ENCODE measurements at regions not wholly inside any gene's neighbourhood (a gene's known extent, or its start where the extent isn't known, plus 50 kb on each side); places are given as distances from the start of the nearest gene placed in this dataset.

DNA sequence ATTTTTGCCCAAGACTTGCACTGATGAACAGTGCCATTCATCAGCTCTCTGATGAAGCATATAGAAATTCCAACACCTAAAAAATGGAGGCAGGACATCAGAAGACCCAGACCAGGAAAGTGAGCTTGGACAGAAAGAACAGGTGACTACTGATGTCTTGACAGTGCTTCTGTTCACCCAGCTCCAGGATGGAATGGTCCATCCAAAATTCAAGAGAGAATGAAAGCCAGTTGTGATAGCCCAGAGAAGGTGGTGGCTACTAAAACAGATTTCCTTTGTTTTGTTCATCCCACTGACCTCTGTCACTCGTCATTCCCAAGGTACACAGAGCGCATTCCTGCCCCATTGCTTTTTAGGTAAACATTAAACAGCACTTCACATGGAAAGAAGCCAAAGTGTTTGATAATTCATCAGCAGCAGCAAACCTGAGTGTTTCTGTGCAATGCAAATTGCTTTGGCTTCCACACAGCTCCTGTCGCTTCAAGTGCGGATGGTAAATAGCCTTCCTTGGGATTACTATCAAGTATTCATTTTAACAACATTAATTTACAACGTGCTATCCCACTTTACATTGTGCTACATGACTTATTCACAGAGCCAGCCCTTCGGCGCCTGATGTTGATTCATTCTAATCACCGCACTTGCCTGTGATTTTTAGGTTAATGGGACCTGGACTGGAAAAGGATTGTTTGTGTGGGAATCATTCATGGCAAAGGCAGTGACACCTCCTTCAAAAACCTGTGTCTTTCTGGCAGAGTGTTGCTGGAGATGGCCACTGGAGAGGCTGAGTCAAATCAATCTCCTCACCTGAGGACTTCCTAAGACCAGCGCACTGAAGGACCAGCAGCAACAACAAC, 65.1 kb upstream of the TOX3 start:
- TF ChIP-seq, protein P1, sequence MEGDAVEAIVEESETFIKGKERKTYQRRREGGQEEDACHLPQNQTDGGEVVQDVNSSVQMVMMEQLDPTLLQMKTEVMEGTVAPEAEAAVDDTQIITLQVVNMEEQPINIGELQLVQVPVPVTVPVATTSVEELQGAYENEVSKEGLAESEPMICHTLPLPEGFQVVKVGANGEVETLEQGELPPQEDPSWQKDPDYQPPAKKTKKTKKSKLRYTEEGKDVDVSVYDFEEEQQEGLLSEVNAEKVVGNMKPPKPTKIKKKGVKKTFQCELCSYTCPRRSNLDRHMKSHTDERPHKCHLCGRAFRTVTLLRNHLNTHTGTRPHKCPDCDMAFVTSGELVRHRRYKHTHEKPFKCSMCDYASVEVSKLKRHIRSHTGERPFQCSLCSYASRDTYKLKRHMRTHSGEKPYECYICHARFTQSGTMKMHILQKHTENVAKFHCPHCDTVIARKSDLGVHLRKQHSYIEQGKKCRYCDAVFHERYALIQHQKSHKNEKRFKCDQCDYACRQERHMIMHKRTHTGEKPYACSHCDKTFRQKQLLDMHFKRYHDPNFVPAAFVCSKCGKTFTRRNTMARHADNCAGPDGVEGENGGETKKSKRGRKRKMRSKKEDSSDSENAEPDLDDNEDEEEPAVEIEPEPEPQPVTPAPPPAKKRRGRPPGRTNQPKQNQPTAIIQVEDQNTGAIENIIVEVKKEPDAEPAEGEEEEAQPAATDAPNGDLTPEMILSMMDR (IDR thresholded peaks at IDR 0.05; ENCODE audit: insufficient read depth, low read length, poor library complexity, severe bottlenecking): no peak
- no peak for TF ChIP-seq EZH2phosphoT487 (conservative IDR thresholded peaks at IDR 0.05; ENCODE audit: low read length)

All from SU-DHL-6 (cell line).